ENCODE measurements at regions not wholly inside any gene's neighbourhood (a gene's known extent, or its start where the extent isn't known, plus 50 kb on each side); places are given as distances from the start of the nearest gene placed in this dataset.

- no peak for TF ChIP-seq CTCF (conservative IDR thresholded peaks at IDR 0.05)
- no peak for DNase-seq (ENCODE audit: extremely low spot score, unreplicated experiment)
- no peak overlapping the region for H3K4me3 Mint-ChIP-seq
- peaks cover 19% of the 10 kb centered on the region for H3K27me3 Mint-ChIP-seq
- H3K27ac Mint-ChIP-seq, result no peak overlapping the region
- no peaks in the 10 kb centered on the region for H3K9me3 Mint-ChIP-seq
- no peaks in the 10 kb centered on the region for H3K4me1 Mint-ChIP-seq (ENCODE audit: unreplicated experiment)
- H3K36me3 Mint-ChIP-seq, result no peaks in the 10 kb centered on the region
Measured at GRCh38 chr22:22038178-22038880, 55.7 kb upstream of the TOP3B start.

- no peak overlapping the region for H3K27ac Mint-ChIP-seq
- no peak for TF ChIP-seq CTCF (conservative IDR thresholded peaks at IDR 0.05)
- H3K36me3 Mint-ChIP-seq, result no peaks in the 10 kb centered on the region
- no peaks in the 10 kb centered on the region for H3K9me3 Mint-ChIP-seq
- no peak for DNase-seq (ENCODE audit: extremely low spot score, unreplicated experiment)
- no peaks in the 10 kb centered on the region for H3K4me1 Mint-ChIP-seq (ENCODE audit: unreplicated experiment)
- H3K27me3 Mint-ChIP-seq, result peaks cover 20% of the 10 kb centered on the region
- no peak overlapping the region for H3K4me3 Mint-ChIP-seq
Measured at GRCh38 chr22:22037740-22038139, 55.2 kb upstream of the TOP3B start.

- H3K36me3 Mint-ChIP-seq, result no peaks in the 10 kb centered on the region
- H3K27ac Mint-ChIP-seq, result no peak overlapping the region
- DNase-seq (ENCODE audit: extremely low spot score, unreplicated experiment), result no peak
- no peak for TF ChIP-seq CTCF (conservative IDR thresholded peaks at IDR 0.05)
- no peaks in the 10 kb centered on the region for H3K4me1 Mint-ChIP-seq (ENCODE audit: unreplicated experiment)
- H3K27me3 Mint-ChIP-seq, result peaks cover 20% of the 10 kb centered on the region
- H3K9me3 Mint-ChIP-seq, result no peaks in the 10 kb centered on the region
- no peak overlapping the region for H3K4me3 Mint-ChIP-seq
Measured at GRCh38 chr22:22037229-22037628, 54.6 kb upstream of the TOP3B start.

GRCh38 chr22:22036588-22036987, 54.0 kb upstream of the TOP3B start:
- no peak overlapping the region for H3K27ac Mint-ChIP-seq
- no peaks in the 10 kb centered on the region for H3K36me3 Mint-ChIP-seq
- no peaks in the 10 kb centered on the region for H3K4me1 Mint-ChIP-seq (ENCODE audit: unreplicated experiment)
- H3K9me3 Mint-ChIP-seq, result no peaks in the 10 kb centered on the region
- H3K27me3 Mint-ChIP-seq, result peaks cover 20% of the 10 kb centered on the region
- TF ChIP-seq CTCF (conservative IDR thresholded peaks at IDR 0.05), result no peak
- no peak overlapping the region for H3K4me3 Mint-ChIP-seq
- DNase-seq (ENCODE audit: extremely low spot score, unreplicated experiment), result no peak

GRCh38 chr22:22035771-22036314, 53.3 kb upstream of the TOP3B start:
- DNase-seq (ENCODE audit: extremely low spot score, unreplicated experiment), result no peak
- H3K4me3 Mint-ChIP-seq, result no peak overlapping the region
- TF ChIP-seq CTCF (conservative IDR thresholded peaks at IDR 0.05), result no peak
- H3K4me1 Mint-ChIP-seq (ENCODE audit: unreplicated experiment), result no peaks in the 10 kb centered on the region
- no peaks in the 10 kb centered on the region for H3K36me3 Mint-ChIP-seq
- no peaks in the 10 kb centered on the region for H3K9me3 Mint-ChIP-seq
- no peak overlapping the region for H3K27ac Mint-ChIP-seq
- H3K27me3 Mint-ChIP-seq, result peaks cover 20% of the 10 kb centered on the region

Data from type B pancreatic cell (in vitro differentiated cells).